ENCODE measurements at regions not wholly inside any gene's neighbourhood (a gene's known extent, or its start where the extent isn't known, plus 50 kb on each side); places are given as distances from the start of the nearest gene placed in this dataset.

GRCh38 chr7:18162657-18163056, 135.0 kb upstream of the PRPS1L1 start:
- H3K4me3 ChIP-seq (ENCODE audit: low read depth, low read length): no peak overlapping the region
- no peak for TF ChIP-seq CTCF (IDR thresholded peaks at IDR 0.05; ENCODE audit: low read depth, low read length, missing control alignments)
- DNase-seq (ENCODE audit: low read depth): no peak
- in situ Hi-C loops (cut with HindIII; ENCODE audit: low sequenced_read_pairs): no loop called here

- DNase-seq (ENCODE audit: low read depth): no peak
- no peak for TF ChIP-seq CTCF (IDR thresholded peaks at IDR 0.05; ENCODE audit: low read depth, low read length, missing control alignments)
- in situ Hi-C loops (cut with HindIII; ENCODE audit: low sequenced_read_pairs): no loop called here
- H3K4me3 ChIP-seq (ENCODE audit: low read depth, low read length): no peak overlapping the region
These were observed 135.4 kb upstream of the PRPS1L1 start for GRCh38 chr7:18163091-18163490.

GRCh38 chr7:18165166-18165565, 137.5 kb upstream of the PRPS1L1 start:
- no peak for DNase-seq (ENCODE audit: low read depth)
- H3K4me3 ChIP-seq (ENCODE audit: low read depth, low read length): no peak overlapping the region
- no peak for TF ChIP-seq CTCF (IDR thresholded peaks at IDR 0.05; ENCODE audit: low read depth, low read length, missing control alignments)
- in situ Hi-C loops (cut with HindIII; ENCODE audit: low sequenced_read_pairs): no loop called here

GRCh38 chr7:18166002-18166401, 138.4 kb upstream of the PRPS1L1 start:
- H3K4me3 ChIP-seq (ENCODE audit: low read depth, low read length): no peak overlapping the region
- DNase-seq (ENCODE audit: low read depth): no peak
- in situ Hi-C loops (cut with HindIII; ENCODE audit: low sequenced_read_pairs): no loop called here
- no peak for TF ChIP-seq CTCF (IDR thresholded peaks at IDR 0.05; ENCODE audit: low read depth, low read length, missing control alignments)

GRCh38 chr7:18167815-18168214, 140.2 kb upstream of the PRPS1L1 start:
- in situ Hi-C loops (cut with HindIII; ENCODE audit: low sequenced_read_pairs): no loop called here
- H3K4me3 ChIP-seq (ENCODE audit: low read depth, low read length): no peak overlapping the region
- TF ChIP-seq CTCF (IDR thresholded peaks at IDR 0.05; ENCODE audit: low read depth, low read length, missing control alignments): no peak
- DNase-seq (ENCODE audit: low read depth): no peak

- in situ Hi-C loops (cut with HindIII; ENCODE audit: low sequenced_read_pairs): no loop called here
- TF ChIP-seq CTCF (IDR thresholded peaks at IDR 0.05; ENCODE audit: low read depth, low read length, missing control alignments): no peak
- no peak for DNase-seq (ENCODE audit: low read depth)
- no peak overlapping the region for H3K4me3 ChIP-seq (ENCODE audit: low read depth, low read length)
These were observed 147.3 kb upstream of the PRPS1L1 start for GRCh38 chr7:18174996-18175395.

Measured in astrocyte of the cerebellum (primary cell).